ENCODE measurements at regions not wholly inside any gene's neighbourhood (a gene's known extent, or its start where the extent isn't known, plus 50 kb on each side); places are given as distances from the start of the nearest gene placed in this dataset.

GRCh38 chr4:32988165-32988811, 2268.1 kb downstream of the PCDH7 start:
- no peak for DNase-seq (ENCODE audit: low spot score)

GRCh38 chr4:32991663-32992062, 2271.5 kb downstream of the PCDH7 start:
- no peak for DNase-seq (ENCODE audit: low spot score)

- no peak for DNase-seq (ENCODE audit: low spot score)
Measured at GRCh38 chr4:32994981-32995881, 2275.1 kb downstream of the PCDH7 start.

- DNase-seq (ENCODE audit: low spot score) = no peak
Measured at GRCh38 chr4:33013282-33013681, 2293.1 kb downstream of the PCDH7 start.

GRCh38 chr4:33025236-33025635, 2305.1 kb downstream of the PCDH7 start:
- no peak for DNase-seq (ENCODE audit: low spot score)

GRCh38 chr4:33029976-33030375, 2309.8 kb downstream of the PCDH7 start:
- DNase-seq (ENCODE audit: low spot score) = no peak

GRCh38 chr4:33031328-33031727, 2311.2 kb downstream of the PCDH7 start:
- no peak for DNase-seq (ENCODE audit: low spot score)

- peak; percentile 43 for DNase-seq (ENCODE audit: low spot score)
Measured at GRCh38 chr4:33037464-33037863, 2317.3 kb downstream of the PCDH7 start.

GRCh38 chr4:33045334-33045733, 2325.2 kb downstream of the PCDH7 start:
- no peak for DNase-seq (ENCODE audit: low spot score)

GRCh38 chr4:33052241-33052640, 2332.1 kb downstream of the PCDH7 start:
- no peak for DNase-seq (ENCODE audit: low spot score)

GRCh38 chr4:33054161-33054560, 2334.0 kb downstream of the PCDH7 start:
- DNase-seq (ENCODE audit: low spot score) = no peak

- no peak for DNase-seq (ENCODE audit: low spot score)
Measured at GRCh38 chr4:33054656-33055196, 2334.6 kb downstream of the PCDH7 start.

GRCh38 chr4:33057736-33058135, 2337.6 kb downstream of the PCDH7 start:
- DNase-seq (ENCODE audit: low spot score) = no peak

GRCh38 chr4:33058998-33059397, 2338.8 kb downstream of the PCDH7 start:
- DNase-seq (ENCODE audit: low spot score) = no peak

GRCh38 chr4:33060674-33061542, 2340.7 kb downstream of the PCDH7 start:
- peak; percentile 74 for DNase-seq (ENCODE audit: low spot score)

GRCh38 chr4:33061727-33062126, 2341.6 kb downstream of the PCDH7 start:
- no peak for DNase-seq (ENCODE audit: low spot score)

GRCh38 chr4:33062155-33062806, 2342.1 kb downstream of the PCDH7 start:
- DNase-seq (ENCODE audit: low spot score) = no peak

GRCh38 chr4:33063241-33063640, 2343.1 kb downstream of the PCDH7 start:
- DNase-seq (ENCODE audit: low spot score) = no peak

- no peak for DNase-seq (ENCODE audit: low spot score)
Measured at GRCh38 chr4:33064238-33064637, 2344.1 kb downstream of the PCDH7 start.

GRCh38 chr4:33065749-33066148, 2345.6 kb downstream of the PCDH7 start:
- DNase-seq (ENCODE audit: low spot score) = no peak

- no peak for DNase-seq (ENCODE audit: low spot score)
Measured at GRCh38 chr4:33067221-33067620, 2347.1 kb downstream of the PCDH7 start.

- no peak for DNase-seq (ENCODE audit: low spot score)
Measured at GRCh38 chr4:33068539-33068938, 2348.4 kb downstream of the PCDH7 start.
